ENCODE measurements at regions not wholly inside any gene's neighbourhood (a gene's known extent, or its start where the extent isn't known, plus 50 kb on each side); places are given as distances from the start of the nearest gene placed in this dataset.
"Not testable (repeated sequence)": the region's sequence is repeated elsewhere in the genome, so short reads cannot be mapped to it uniquely, and the experiment has no call there.

GRCh38 chr9:96117398-96118080 is 184.4 kb downstream of the HSD17B3 start:
- H3K4me3 Mint-ChIP-seq = no peak overlapping the region
- H3K36me3 Mint-ChIP-seq (ENCODE audit: low read depth) = no peaks in the 10 kb centered on the region
- no peak overlapping the region for H3K27ac Mint-ChIP-seq
- intact Hi-C loops (cut with micrococcal nuclease) = no loop called here
- H3K27me3 Mint-ChIP-seq (ENCODE audit: insufficient read depth) = peaks cover 12% of the 10 kb centered on the region
- no peak for DNase-seq (ENCODE audit: low spot score)
- no peaks in the 10 kb centered on the region for H3K9me3 Mint-ChIP-seq
- H3K4me1 Mint-ChIP-seq (ENCODE audit: low read depth) = peaks cover 27% of the 10 kb centered on the region

GRCh38 chr9:96116275-96117064 is 185.5 kb downstream of the HSD17B3 start:
- DNase-seq (ENCODE audit: low spot score) = no peak
- peaks cover 25% of the 10 kb centered on the region for H3K4me1 Mint-ChIP-seq (ENCODE audit: low read depth)
- peaks cover 16% of the 10 kb centered on the region for H3K27me3 Mint-ChIP-seq (ENCODE audit: insufficient read depth)
- intact Hi-C loops (cut with micrococcal nuclease) = no loop called here
- H3K36me3 Mint-ChIP-seq (ENCODE audit: low read depth) = no peaks in the 10 kb centered on the region
- no peak overlapping the region for H3K27ac Mint-ChIP-seq
- H3K4me3 Mint-ChIP-seq = no peak overlapping the region
- no peaks in the 10 kb centered on the region for H3K9me3 Mint-ChIP-seq

- intact Hi-C loops (cut with micrococcal nuclease) = no loop called here
- H3K4me3 Mint-ChIP-seq = no peak overlapping the region
- no peaks in the 10 kb centered on the region for H3K36me3 Mint-ChIP-seq (ENCODE audit: low read depth)
- no peaks in the 10 kb centered on the region for H3K9me3 Mint-ChIP-seq
- H3K4me1 Mint-ChIP-seq (ENCODE audit: low read depth) = peaks cover 18% of the 10 kb centered on the region
- H3K27ac Mint-ChIP-seq = no peak overlapping the region
- DNase-seq (ENCODE audit: low spot score) = no peak
- H3K27me3 Mint-ChIP-seq (ENCODE audit: insufficient read depth) = peaks cover 15% of the 10 kb centered on the region
Observed at GRCh38 chr9:96115836-96116235, 186.1 kb downstream of the HSD17B3 start.

- DNase-seq (ENCODE audit: low spot score) = no peak
- intact Hi-C loops (cut with micrococcal nuclease) = no loop called here
- H3K4me1 Mint-ChIP-seq (ENCODE audit: low read depth) = peaks cover 15% of the 10 kb centered on the region
- H3K4me3 Mint-ChIP-seq = no peak overlapping the region
- no peaks in the 10 kb centered on the region for H3K9me3 Mint-ChIP-seq
- H3K27ac Mint-ChIP-seq = no peak overlapping the region
- H3K36me3 Mint-ChIP-seq (ENCODE audit: low read depth) = no peaks in the 10 kb centered on the region
- H3K27me3 Mint-ChIP-seq (ENCODE audit: insufficient read depth) = peaks cover 12% of the 10 kb centered on the region
Observed at GRCh38 chr9:96113032-96113431, 188.9 kb downstream of the HSD17B3 start.

DNA sequence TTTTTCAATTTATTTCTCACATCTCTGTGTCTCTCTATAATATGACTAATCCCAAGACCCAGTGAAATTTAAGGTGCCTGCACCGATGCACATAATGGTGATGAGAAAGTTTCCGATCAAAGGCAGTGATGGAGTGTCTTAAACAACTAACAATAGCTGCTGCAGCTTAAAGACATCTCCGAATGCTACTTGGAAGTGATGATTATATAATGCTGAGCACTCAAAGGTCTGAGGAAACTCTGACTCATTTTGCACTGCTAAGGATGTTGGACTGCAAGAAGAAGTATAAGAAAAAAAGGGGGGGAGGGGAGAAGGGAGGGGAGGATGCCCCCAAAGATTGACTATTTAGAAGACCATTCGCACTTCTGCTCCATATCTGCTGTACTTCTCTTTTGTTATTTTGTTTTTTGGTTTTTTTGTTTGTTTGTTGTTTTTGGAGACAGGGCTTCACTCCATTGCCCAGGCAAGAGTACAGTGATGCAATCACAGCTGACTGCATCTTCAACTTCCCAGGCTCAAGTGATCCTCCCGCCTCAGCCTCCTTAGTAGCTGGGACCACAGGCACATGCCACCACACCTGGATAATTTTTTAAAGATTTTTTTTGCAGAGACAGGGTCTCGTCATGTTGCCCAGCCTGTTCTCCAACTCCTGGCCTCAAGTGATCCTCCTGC is 192.2 kb downstream of the HSD17B3 start:
- H3K36me3 Mint-ChIP-seq (ENCODE audit: low read depth) = no peaks in the 10 kb centered on the region
- peaks cover 6% of the 10 kb centered on the region for H3K4me1 Mint-ChIP-seq (ENCODE audit: low read depth)
- H3K27me3 Mint-ChIP-seq (ENCODE audit: insufficient read depth) = peaks cover 19% of the 10 kb centered on the region
- no peak for DNase-seq (ENCODE audit: low spot score)
- peaks cover 5% of the 10 kb centered on the region for H3K9me3 Mint-ChIP-seq
- no peak overlapping the region for H3K4me3 Mint-ChIP-seq
- intact Hi-C loops (cut with micrococcal nuclease) = no loop called here
- no peak overlapping the region for H3K27ac Mint-ChIP-seq

DNA sequence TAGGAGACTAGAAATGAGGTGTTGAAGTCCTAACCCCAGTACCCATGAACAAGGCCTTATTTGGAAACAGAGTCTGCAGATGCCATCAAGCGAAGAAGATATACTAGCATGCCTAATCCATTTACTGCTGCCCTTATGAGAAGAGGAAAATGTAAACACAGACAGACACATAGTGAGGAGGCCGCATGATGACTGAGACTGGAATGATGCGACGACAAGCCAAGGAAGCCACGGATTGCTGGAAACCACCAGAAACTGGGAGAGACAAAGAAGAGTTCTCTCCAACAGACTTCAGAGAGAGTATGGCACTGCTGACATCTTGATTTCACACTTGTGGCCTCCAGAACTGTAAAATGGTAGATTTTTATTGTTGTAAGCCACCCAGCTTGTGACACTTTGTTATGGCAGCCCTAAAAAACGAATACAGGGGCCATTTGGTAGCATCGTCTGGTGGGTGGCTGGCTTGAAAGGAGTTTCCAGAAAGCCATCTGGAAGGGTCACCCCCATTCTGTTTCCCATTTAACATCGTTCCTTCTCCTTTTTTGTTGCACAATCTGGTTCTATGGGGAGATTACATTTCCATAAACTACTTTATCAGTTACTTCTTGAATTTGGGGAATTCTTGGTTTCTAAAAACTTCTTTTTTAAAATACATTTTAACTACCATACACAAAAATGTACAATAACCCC is 193.1 kb downstream of the HSD17B3 start:
- Mint-ChIP-seq H3K27ac (no peak overlapping the region), H3K4me3 (no peak overlapping the region), H3K9me3 (peaks cover 11% of the 10 kb centered on the region), H3K4me1 (ENCODE audit: low read depth) (peaks cover 6% of the 10 kb centered on the region), H3K27me3 (ENCODE audit: insufficient read depth) (peaks cover 19% of the 10 kb centered on the region), H3K36me3 (ENCODE audit: low read depth) (no peaks in the 10 kb centered on the region)
- intact Hi-C loops (cut with micrococcal nuclease) = no loop called here
- DNase-seq (ENCODE audit: low spot score) = no peak

DNA sequence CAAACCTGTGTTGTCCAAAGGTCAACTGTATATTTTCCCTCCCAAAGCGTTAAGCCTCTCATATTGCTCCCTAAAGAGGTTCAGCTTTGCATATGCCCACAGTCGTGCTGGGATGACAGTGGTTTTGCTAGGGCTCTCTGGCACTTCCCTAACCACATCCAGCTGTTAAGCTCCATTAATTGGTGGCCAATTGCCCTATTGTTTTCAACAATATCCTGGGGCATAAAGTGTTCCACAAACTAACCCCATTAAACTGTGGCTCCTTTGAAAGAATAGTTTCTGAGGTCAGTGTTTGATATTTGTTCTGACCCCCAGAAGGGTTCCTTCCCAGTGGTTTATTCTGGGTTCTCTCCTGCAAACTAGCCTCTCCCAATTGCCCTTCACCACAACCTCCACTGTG is 194.5 kb downstream of the HSD17B3 start:
- Mint-ChIP-seq H3K36me3 (ENCODE audit: low read depth) (no peaks in the 10 kb centered on the region), H3K4me3 (no peak overlapping the region), H3K9me3 (peaks cover 11% of the 10 kb centered on the region), H3K4me1 (ENCODE audit: low read depth) (peaks cover 6% of the 10 kb centered on the region), H3K27ac (no peak overlapping the region), H3K27me3 (ENCODE audit: insufficient read depth) (peaks cover 19% of the 10 kb centered on the region)
- no peak for DNase-seq (ENCODE audit: low spot score)
- intact Hi-C loops (cut with micrococcal nuclease) = no loop called here

GRCh38 chr9:96100385-96101300 is 201.3 kb downstream of the HSD17B3 start:
- H3K4me1 Mint-ChIP-seq (ENCODE audit: low read depth) = peaks cover 8% of the 10 kb centered on the region
- DNase-seq (ENCODE audit: low spot score) = no peak
- peaks cover 26% of the 10 kb centered on the region for H3K9me3 Mint-ChIP-seq
- intact Hi-C loops (cut with micrococcal nuclease) = no loop called here
- no peak overlapping the region for H3K27ac Mint-ChIP-seq
- no peak overlapping the region for H3K4me3 Mint-ChIP-seq
- H3K27me3 Mint-ChIP-seq (ENCODE audit: insufficient read depth) = peaks cover under 1% of the 10 kb centered on the region
- H3K36me3 Mint-ChIP-seq (ENCODE audit: low read depth) = no peaks in the 10 kb centered on the region

DNA sequence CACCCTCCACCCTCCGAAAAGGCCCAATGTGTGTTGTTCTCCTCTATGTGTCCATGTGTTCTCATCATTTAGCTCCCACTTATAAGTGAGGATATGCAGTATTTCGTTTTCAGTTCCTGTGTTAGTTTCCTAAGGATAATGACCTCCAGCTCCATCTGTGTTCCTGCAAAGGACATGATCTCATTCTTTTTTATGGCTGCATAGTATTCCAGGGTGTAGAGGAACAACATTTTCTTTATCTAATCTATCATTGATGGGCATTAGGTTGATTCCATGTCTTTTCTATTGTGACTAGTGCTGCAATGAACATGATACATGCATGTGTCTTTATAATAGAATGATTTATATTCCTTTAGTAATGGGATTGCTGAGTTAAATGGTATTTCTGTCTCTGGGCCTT is 211.3 kb downstream of the HSD17B3 start:
- DNase-seq (ENCODE audit: low spot score); H3K4me1 Mint-ChIP-seq (ENCODE audit: low read depth); H3K27ac Mint-ChIP-seq; intact Hi-C loops (cut with micrococcal nuclease); H3K4me3 Mint-ChIP-seq; H3K36me3 Mint-ChIP-seq (ENCODE audit: low read depth): not testable (repeated sequence)
- Mint-ChIP-seq H3K9me3 (peaks cover 13% of the 10 kb centered on the region), H3K27me3 (ENCODE audit: insufficient read depth) (peaks cover 22% of the 10 kb centered on the region)

DNA sequence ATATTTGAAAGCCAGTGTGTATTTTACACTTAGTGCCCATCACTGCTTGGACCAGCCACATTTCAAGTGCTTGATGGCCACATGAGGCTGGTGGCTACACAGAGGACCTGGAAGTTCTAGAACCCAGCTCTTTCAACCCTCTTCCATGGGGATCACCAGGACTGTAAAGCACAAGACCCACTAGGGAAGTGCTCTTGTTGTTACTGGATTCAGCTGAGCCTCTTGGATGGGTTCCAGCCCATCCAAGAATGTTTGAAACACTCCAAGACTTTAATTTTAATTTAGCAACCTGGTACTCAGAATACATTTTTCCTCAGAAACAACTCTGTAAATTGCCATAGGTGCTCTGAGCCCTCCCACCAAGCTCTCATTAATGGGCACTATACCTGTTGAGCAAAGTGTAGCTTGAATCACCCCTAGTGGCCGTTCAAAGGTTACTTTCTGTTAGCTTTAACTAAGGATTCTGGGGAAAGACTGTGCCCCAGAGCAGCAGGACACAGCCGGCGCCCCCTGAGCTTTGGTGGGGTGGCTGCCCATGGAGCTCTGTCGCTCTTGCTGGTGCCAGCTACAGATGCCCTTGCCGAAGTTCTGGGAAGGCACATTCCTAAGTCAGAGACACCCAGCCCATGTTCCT is 212.4 kb downstream of the HSD17B3 start:
- DNase-seq (ENCODE audit: low spot score) = no peak
- Mint-ChIP-seq H3K27ac (no peak overlapping the region), H3K4me1 (ENCODE audit: low read depth) (no peaks in the 10 kb centered on the region), H3K36me3 (ENCODE audit: low read depth) (peaks cover 1% of the 10 kb centered on the region), H3K4me3 (no peak overlapping the region), H3K9me3 (peaks cover 4% of the 10 kb centered on the region), H3K27me3 (ENCODE audit: insufficient read depth) (peaks cover 22% of the 10 kb centered on the region)
- intact Hi-C loops (cut with micrococcal nuclease) = no loop called here

DNA sequence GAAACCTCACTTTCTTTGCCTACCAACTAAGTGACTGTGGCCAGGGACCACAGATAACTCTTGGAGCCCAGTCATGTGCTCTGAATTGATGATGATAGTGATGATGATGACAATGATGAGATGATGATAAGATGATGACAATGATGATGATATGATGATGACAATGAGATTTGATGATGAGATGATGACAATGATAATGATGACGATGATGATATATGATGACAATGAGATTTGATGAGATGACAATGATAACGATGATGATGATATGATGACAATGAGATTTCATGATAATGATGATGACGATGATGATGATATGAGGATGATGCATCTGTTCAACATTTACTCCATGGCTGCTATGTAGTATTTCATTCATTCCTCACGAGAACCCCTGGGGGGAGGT is 213.0 kb downstream of the ERCC6L2 start:
- Mint-ChIP-seq H3K9me3 (peaks cover 4% of the 10 kb centered on the region), H3K4me1 (ENCODE audit: low read depth) (no peaks in the 10 kb centered on the region), H3K27me3 (ENCODE audit: insufficient read depth) (peaks cover 22% of the 10 kb centered on the region), H3K4me3 (no peak overlapping the region), H3K27ac (no peak overlapping the region), H3K36me3 (ENCODE audit: low read depth) (peaks cover 1% of the 10 kb centered on the region)
- intact Hi-C loops (cut with micrococcal nuclease) = no loop called here
- DNase-seq (ENCODE audit: low spot score) = no peak
